DMS53 treated with DMSO at 0.1 percent for 48 hours (cell line): ENCODE measurements at regions not wholly inside any gene's neighbourhood (a gene's known extent, or its start where the extent isn't known, plus 50 kb on each side); places are given as distances from the start of the nearest gene placed in this dataset.
A peak's percentile ranks its signal among the peaks of the same experiment; 100 is the strongest.
"Not testable (repeated sequence)": the region's sequence is repeated elsewhere in the genome, so short reads cannot be mapped to it uniquely, and the experiment has no call there.

ENCODE experiments used
- DNase-seq: peaks from one replicate; lab custom pipeline; 2025; ENCODE audit not compliant: unreplicated experiment; lab: John Stamatoyannopoulos, UW

DNA sequence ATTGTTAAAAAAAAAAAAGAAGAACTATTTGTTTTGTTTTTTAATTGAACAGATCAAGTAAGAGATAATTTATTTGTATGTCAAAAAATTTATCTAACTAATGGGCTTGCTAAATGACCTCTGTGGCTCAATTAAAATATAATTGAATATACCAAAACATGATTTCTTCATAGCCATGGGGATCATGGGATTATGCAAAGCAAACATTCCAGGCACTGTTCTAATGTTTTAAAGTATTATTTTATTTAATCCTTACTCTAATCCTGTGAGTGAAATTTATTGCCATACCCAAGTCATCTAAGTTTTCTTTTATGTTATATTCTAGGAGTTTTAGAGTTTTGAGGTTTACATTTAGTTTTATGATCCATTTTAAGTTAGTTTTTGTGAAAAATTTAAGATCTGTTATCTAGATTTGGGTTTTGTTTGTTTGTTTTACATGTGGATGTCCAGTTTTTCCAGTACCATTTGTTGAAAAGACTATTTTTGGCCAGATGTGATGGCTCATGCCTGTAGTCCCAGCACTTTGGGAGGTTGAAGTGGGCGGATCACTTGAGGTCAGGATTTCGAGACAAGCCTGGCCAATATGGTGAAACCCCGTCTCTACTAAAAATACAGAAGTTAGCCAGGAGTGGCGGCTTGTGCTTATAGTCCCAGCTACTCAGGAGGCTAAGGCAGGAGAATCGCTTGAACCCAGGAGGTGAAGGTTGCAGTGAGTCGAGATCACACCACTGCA, 52.3 kb upstream of the CNOT10 start:
- no peak for DNase-seq

DNA sequence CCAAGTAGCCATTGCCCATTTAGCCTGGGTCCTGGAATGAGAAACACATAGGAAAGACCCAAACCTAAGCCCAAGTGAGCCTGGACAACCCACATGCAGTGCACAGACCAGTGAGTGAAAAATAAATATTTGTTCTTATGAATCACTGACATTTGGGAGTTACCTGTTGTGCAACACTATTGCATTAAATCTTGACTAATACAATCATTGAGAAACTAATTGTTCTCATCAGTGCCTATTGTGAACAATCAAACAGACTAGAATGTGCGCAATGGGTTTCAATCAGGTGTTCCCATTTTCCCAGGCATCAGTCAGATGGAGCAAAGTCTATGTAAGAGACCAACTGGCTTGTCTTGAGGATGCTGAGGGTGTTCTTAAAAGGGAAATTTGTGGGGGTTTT, 54.7 kb upstream of the CNOT10 start:
- DNase-seq: peak; percentile 5

DNA sequence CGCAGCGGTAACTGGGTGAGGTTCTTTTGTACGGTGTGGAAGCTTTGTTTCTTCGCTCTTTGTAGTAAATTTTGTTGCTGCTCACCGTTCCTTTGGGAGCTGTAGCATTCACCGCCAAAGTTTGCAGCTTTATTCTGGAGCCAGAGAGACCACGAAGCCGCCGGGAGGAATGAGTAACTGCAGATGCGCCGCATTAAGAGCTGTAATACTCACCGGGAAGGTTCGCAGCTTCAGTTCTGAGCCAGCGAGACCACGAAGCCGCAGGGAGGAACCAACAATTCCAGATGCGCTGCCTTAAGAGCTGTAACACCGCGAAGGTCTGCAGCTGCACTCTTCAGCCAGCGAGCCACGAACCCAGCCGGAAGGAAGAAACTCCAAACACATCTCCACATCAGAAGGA, 56.0 kb upstream of the DYNC1LI1 start:
- no peak for DNase-seq

DNA sequence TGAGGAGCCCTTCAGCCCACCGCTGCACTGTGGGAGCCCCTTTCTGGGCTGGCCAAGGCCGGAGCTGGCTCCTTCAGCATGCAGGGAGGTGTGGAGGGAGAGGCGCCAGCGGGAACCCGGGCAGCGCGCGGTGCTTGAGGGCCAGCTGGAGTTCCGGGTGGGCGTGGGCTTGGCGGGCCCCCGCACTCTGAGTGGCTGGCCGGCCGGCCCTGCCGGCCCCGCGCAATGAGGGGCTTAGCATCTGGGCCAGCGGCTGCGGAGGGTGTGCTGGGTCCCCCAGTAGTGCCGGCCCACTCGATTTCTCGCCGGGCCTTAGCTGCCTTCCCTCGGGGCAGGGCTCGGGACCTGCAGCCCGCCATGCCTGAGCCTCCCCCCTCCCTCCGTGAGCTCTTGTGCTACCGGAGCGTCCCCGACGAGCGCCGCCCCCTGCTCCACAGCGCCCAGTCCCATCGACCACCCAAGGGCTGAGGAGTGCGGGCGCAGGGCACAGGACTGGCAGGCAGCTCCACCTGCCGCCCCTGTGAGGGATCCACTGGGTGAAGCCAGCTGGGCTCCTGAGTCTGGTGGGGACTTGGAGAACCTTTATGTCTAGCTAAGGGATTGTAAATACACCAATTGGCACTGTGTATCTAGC, 55.0 kb upstream of the DYNC1LI1 start:
- DNase-seq: not testable (repeated sequence)

DNA sequence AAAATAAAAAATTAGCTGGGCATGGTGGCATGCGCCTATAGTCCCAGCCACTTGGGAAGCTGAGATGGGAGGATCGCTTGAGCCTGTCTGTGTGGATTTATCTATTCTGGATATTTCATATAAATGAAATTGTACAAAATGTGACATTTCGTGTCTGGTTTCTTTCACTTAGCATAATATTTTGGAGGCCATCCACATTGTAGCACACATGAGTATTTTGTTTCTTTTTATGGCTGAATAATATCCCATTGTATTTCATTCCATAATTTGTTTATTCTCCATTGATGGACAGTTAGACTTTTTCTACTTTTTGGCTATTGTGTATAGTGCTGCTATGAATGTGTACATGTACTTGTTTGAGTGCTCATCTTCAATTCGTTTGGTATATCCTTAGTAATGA, 52.9 kb upstream of the DYNC1LI1 start:
- DNase-seq: no peak

DNA sequence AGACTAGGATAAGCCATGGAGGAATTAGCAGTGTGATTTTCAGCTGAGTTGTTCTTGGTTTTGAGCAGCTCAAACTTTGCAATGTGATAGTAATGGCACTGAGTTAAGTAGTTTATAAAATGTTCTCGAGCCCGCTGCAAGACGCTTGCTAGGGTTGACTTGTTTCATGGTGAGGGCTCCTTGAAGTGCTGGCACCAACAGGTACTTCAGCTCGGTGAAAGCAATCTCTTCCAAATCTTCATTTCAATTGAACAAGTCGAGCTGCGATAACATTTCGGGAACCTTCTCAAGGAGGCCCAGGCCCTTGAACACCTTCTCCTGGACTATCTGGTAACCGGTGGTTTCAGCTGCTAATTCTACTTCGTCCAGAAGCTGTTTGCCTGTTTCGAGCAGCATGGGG, 50.8 kb upstream of the DYNC1LI1 start:
- DNase-seq: no peak

DNA sequence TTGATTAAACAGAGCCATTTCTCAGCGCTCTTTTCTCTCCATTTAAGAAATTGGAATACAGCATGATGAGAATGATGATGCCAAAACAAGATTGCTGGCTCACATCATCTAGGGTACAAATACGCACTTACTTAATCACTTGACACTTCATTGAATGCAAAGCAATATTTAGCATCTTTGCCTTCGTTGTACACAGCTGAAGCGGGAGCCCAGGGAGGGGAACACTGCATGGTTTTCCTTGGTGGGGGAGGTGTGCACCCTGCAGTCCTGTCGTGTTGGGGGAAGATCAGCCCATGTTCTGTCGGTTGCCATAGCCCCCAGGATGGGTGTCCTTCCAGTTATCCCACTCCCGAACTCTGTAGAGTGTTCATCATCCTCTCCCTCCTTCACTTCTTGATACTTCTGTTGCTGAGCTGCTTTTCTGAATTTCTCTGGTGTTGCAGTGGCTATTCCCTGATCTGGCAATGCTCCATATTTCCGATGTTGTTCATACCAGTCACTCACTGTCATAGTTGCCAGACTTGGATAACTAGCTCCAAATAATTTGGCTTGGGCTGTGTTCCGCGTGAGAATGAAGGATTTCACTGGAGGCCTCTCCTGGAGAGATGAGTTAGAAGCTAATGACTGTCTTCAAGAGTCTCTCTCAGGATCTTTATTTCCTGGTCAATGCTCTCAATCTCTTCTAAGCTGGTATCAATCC, 50.1 kb upstream of the DYNC1LI1 start:
- DNase-seq: no peak
